ENCODE measurements at regions not wholly inside any gene's neighbourhood (a gene's known extent, or its start where the extent isn't known, plus 50 kb on each side); places are given as distances from the start of the nearest gene placed in this dataset.

DNA sequence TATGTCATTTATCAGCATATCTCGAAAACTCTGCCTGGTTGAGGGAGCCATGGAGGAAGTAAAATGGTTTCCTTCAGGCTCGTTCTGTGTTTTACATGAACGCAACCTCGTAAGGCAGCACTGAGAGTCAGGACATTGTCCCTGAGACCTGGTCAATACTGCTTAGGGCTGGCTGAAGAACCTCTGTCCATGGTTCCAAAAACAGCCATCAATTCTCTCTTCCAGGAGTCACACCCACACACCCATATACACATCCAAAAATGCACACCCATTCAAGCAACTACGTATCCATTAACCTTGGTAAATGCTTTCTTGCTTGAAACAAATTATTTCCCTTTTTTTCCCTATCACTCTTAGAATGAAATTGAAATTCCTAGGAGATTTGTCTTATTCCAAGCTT is 91.0 kb upstream of the CHL1 start:
- TF ChIP-seq, protein P1, sequence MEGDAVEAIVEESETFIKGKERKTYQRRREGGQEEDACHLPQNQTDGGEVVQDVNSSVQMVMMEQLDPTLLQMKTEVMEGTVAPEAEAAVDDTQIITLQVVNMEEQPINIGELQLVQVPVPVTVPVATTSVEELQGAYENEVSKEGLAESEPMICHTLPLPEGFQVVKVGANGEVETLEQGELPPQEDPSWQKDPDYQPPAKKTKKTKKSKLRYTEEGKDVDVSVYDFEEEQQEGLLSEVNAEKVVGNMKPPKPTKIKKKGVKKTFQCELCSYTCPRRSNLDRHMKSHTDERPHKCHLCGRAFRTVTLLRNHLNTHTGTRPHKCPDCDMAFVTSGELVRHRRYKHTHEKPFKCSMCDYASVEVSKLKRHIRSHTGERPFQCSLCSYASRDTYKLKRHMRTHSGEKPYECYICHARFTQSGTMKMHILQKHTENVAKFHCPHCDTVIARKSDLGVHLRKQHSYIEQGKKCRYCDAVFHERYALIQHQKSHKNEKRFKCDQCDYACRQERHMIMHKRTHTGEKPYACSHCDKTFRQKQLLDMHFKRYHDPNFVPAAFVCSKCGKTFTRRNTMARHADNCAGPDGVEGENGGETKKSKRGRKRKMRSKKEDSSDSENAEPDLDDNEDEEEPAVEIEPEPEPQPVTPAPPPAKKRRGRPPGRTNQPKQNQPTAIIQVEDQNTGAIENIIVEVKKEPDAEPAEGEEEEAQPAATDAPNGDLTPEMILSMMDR (IDR thresholded peaks at IDR 0.05) = no peak
- TF ChIP-seq POLR2A (IDR thresholded peaks at IDR 0.05) = no peak

Measured in uterus (tissue), 2 donors.